ENCODE measurements at regions not wholly inside any gene's neighbourhood (a gene's known extent, or its start where the extent isn't known, plus 50 kb on each side); places are given as distances from the start of the nearest gene placed in this dataset.

GRCh38 chr9:95580812-95581761 lies 64.3 kb upstream of the PTCH1 start:
- no peak for TF ChIP-seq CTCF (conservative IDR thresholded peaks at IDR 0.05; ENCODE audit: low read length)
- H3K4me3 ChIP-seq (ENCODE audit: low read length) = no peak overlapping the region
- no peak for DNase-seq (ENCODE audit: low read depth)

- no peak overlapping the region for H3K4me3 ChIP-seq (ENCODE audit: low read length)
- no peak for TF ChIP-seq CTCF (conservative IDR thresholded peaks at IDR 0.05; ENCODE audit: low read length)
- no peak for DNase-seq (ENCODE audit: low read depth)
Observed at GRCh38 chr9:95574866-95575553, 58.2 kb upstream of the PTCH1 start.

- DNase-seq (ENCODE audit: low read depth) = no peak
- no peak overlapping the region for H3K4me3 ChIP-seq (ENCODE audit: low read length)
- no peak for TF ChIP-seq CTCF (conservative IDR thresholded peaks at IDR 0.05; ENCODE audit: low read length)
Observed at GRCh38 chr9:95574176-95574575, 57.4 kb upstream of the PTCH1 start.

GRCh38 chr9:95573463-95573862 lies 56.7 kb upstream of the PTCH1 start:
- no peak for TF ChIP-seq CTCF (conservative IDR thresholded peaks at IDR 0.05; ENCODE audit: low read length)
- no peak overlapping the region for H3K4me3 ChIP-seq (ENCODE audit: low read length)
- DNase-seq (ENCODE audit: low read depth) = no peak

GRCh38 chr9:95572381-95573151 lies 55.8 kb upstream of the PTCH1 start:
- DNase-seq (ENCODE audit: low read depth) = peak; percentile 94
- TF ChIP-seq CTCF (conservative IDR thresholded peaks at IDR 0.05; ENCODE audit: low read length) = no peak

GRCh38 chr9:95570646-95571045 lies 53.9 kb upstream of the PTCH1 start:
- DNase-seq (ENCODE audit: low read depth) = peak; percentile 53
- H3K4me3 ChIP-seq (ENCODE audit: low read length) = no peak overlapping the region
- no peak for TF ChIP-seq CTCF (conservative IDR thresholded peaks at IDR 0.05; ENCODE audit: low read length)

More at GRCh38 chr9:95572381-95573151, 55.8 kb upstream of the PTCH1 start:
- peak overlapping the region; percentile 8; the same call in 1 of the 2 replicates for H3K4me3 ChIP-seq (ENCODE audit: low read length)

All from AG10803 (cell line).